GM19468 (cell line): ENCODE measurements at regions not wholly inside any gene's neighbourhood (a gene's known extent, or its start where the extent isn't known, plus 50 kb on each side); places are given as distances from the start of the nearest gene placed in this dataset.

Experiments
- ATAC-seq: cut with Tn5 transposase; IDR thresholded peaks from one replicate; pipeline ENCODE4 v1.9.1; 2021; ENCODE audit warnings: mild to moderate bottlenecking, moderate library complexity, moderate number of reproducible peaks; ENCODE audit not compliant: unreplicated experiment; ENCODE audit errors: extremely low read depth

DNA sequence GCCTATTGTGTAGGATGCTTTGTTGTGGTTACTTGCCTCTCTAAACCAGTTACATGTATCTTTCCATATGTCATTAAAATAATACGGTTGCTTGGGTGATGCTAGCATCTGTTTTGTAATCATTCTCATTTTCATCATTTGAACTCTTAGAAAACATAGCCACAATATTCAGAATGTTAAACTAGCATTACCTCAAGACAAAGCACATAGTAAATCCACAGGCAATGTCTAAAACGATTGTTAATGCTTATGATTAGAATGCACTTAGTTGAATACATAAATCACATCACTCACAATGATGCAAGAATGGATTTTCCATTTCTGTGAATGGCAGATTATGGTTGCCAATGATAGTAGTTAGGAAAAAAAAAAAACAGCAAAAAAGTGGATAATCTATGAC lies 110.0 kb upstream of the NAALADL2 start:
- no peak for ATAC-seq

DNA sequence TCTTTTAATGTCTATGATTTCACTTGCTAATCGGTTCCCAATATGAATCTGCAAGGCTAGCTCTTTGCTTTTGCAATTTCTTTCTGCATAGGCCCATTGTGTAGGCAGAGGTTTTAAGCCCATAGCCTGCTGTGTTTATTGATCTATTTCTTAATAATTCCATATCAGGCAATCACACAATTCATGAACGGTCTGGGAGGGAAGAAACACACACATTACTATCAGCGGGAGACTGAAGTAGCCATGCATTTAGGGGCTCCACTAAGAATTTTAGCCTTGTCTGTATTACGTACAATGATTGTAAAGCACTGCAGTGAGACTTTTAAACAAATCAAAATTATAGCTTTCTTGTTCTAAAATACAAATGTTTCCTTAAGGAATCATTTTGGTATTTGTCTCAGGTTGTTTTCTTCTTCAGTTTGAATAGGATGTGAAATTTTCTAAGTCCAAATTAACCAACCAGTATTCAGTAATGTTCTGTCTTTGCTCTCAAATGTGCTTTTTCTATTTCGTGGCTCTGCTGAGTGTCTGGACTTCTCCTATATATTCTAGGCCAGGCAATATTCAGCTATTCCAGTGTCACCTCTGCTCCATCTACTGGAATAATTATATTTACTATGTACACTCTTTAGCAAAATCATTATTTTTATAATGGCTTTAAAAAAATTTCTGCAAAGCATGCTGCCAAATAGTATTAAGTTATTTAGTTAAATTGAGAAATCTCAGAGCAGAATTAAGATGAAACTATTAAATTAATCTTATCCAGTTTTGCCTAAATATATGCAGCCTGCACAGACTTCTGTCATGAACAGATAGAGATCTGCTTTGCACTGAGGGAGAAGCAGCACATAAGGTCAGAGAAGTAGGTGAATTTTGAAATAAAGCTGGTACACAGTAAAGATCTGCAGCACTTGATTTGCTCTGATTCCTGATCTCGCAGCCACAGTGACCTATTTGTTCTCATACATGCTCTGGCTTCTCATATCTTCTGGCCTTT lies 103.0 kb upstream of the NAALADL2 start:
- no peak for ATAC-seq

DNA sequence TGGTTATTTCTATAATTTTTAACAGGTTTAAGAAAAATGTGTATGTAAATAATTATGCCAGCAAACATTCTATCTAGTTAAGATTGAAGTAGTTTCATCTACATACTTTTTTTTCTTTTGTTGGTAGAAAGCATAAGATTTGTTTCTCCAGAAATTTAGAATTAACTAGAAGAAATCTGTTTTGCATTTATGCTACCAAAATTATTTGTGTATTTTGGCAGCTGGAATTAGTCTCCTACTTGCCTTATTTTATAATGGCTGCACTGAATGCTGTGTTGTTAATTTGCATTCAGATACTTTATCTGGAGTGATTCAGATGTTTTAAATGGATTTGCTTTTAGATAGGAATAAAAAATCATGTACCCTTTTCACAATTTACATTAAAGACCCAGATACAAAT lies 100.2 kb upstream of the NAALADL2 start:
- ATAC-seq, result no peak

DNA sequence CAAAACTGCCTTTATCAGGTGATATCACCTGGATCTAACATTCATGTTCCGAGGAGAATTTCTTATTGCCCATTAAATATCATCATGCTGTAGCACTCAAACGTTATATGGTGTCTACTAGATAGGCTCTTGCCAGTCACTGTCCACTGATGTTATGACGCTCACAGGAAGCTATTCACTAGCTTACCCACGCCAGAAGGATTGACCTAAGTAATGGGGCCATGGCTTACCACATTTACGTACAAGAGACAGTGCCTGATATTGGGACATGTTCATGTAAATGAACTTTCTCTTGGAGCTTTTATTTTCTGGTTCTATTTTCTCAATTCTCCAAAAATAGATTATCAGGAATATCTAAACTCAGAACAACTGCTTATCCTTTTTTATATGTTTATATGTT lies 91.7 kb upstream of the NAALADL2 start:
- no peak for ATAC-seq

DNA sequence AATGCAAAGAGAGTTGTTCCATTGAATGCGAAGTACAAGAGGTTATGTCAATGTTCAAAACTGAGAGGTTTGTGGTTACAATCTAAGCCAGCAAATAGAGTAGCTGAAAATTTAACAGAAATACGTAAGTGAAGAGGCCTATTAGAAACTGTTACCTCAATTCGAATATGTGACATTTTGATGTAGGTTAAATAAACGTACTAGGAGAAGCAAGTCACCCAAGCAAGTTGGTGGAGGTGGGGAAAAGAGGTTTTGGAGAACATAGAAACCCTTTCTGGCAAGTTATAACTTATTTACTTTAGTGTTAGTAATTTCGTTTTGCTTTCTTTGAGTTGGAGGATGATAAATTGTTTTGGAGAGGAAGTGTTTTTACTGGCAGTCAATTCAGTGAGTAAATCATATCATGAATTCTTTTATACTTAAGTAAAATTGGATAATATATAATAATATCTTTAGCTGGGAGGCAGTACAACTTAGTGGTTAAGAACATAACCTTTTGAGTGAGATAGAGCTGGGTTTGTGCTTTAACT lies 91.2 kb upstream of the NAALADL2 start:
- ATAC-seq, result no peak

DNA sequence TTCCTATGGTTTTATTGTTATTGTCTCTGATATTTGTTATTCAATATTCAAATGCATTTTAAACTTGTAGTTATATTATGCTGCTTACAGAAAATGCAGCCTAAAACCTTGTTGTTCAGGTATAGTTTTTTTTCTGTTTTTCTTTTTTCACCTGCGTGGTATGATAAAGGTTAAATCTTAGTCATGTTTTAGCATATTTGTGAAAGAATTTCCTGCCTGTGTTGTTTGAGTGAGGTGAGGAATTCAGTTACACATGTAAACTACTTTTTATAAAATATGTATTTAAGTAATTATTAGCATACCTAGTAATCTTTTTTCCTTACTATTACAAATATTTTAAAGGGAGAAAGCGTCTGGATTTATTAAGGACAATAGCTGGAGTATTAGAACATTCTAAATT lies 90.0 kb upstream of the NAALADL2 start:
- ATAC-seq, result no peak

DNA sequence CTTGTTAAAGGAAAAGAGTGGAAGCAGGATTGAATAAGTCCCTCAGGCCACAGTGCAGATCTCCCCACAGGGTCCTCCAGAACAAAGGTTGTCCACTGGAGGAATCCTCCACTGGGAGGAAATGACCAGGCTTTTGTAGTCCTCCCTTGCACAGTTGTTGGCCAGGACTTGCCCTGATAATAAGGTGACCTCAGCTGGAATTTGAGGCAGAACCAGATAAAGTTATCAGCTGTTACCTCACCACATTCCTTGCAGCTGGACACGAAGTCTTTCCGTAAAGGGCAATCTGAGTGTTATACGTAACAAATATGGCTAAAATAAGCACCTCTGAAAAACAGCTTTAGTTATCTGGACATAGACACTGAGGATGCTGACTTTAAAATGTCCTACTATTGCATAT lies 83.5 kb upstream of the NAALADL2 start:
- no peak for ATAC-seq

DNA sequence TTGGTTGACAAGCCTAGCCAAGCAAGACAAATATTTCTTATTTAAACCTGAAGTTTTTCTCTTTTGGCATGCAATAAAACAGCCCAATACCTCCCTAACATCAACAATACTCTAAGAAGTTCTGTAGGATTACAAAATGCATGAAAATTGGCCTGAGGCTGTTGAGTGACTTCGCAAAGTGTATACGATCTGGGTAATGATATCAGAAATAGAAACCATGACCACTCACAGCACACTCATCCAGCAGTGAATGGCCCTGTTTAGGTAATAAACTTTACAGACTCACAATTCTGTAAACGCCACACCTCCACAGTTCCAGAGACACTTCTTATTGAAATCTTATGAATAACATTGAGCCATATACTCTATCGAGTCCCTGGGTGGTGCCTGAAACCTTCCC lies 83.0 kb upstream of the NAALADL2 start:
- no peak for ATAC-seq

DNA sequence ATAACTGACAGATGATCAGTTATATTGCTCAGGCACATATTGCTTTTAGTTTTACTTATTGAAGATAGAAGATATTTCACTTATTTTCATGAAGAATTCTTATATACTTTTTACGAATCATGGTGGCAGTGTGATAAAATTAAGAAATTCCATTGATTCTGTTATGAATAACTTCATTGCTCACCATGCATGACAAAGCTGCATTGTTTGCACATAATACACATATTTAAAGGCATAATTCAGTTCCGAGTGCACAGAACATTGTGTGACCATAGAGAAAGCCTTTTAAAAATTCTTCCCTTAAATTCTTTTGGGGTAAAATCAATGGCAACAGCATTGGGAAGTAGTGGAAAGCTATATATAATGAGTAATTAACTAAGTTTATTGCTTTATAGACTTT lies 82.5 kb upstream of the NAALADL2 start:
- no peak for ATAC-seq

DNA sequence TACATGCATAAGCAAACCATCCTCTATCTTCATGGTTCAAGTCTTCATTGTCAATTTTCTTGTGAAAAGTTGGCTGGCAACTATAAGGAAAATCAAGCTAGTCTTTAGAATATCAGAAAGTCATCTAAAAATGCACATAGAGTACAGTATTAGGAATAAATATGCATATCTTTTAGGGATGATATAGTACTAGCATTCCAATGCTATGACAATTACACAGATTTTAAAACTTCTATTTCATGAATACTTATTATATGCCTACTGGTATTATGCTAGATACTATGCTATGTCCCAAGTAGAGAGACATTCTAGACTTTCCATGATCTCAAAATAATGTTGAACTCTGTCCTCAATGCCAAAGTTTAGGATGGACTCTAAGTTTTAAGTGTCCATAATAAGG lies 81.3 kb upstream of the NAALADL2 start:
- ATAC-seq, result no peak

DNA sequence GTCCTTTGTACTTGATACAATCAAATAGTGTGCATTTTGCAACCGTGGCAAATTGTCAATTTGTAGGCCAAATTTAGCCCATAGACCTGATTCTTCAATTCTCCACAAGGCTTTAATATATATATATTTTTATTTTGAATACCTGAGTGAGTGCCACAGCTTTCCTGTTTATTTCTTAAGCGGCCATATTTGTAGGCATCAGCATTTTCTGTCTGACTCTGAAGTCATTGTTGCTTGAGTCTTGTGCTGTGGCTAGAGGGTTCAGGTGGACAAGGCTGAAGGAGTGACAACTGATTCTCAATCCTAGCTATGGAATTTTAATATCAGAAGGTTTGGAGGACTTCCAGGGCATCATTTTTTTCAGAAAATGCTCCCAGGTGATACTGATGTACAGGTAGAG lies 75.6 kb upstream of the NAALADL2 start:
- ATAC-seq, result no peak

DNA sequence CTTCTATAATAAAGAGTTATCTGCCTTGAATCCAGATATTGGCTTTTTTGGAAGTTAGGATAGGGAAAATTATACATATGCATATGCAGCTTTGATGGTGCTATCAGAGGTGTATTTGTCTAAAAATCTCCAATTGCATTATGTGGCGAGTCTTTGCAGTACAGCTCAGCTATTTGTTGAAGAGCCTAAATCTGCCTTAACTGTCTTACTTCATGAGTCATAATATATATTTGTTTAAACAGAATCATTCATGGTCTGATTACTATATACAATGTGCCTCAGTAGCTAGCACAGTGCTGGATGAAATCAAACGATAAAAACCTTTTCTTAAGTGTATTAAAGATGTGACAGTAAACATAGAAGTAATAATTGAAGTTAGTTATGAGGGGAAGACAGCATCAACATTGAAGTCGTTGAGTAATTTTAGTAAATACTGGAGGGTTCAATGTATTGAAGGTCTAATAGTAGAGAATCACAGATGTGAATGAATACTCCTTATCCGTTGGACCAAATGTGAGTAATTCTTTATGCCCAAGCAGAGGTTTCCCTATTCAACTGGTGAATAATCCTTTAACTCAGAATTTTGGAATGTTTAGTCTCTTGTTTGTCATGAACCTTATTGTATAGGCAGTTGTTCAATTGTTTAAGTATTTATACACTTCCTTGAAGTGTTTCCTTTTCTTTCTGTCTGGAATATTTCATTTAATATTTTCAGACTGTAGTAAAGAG lies 74.8 kb upstream of the NAALADL2 start:
- ATAC-seq, result no peak

DNA sequence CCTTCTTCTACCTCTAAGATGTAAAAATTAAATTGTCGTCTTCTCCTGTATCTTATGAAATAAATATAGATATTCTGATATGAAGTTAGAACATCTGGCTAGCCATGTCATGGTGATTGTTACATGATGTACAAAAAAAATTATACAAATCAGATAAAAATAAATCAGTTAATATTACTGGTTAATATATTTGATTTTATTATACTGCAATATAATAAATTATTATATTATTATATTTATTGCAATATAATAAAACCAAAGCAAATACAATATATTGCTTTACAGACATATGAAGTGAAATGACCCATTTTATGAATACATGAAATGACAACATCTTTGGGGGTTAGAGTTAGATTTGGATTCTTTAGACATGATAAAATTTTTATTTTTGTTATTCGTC lies 72.3 kb upstream of the NAALADL2 start:
- ATAC-seq, result no peak

DNA sequence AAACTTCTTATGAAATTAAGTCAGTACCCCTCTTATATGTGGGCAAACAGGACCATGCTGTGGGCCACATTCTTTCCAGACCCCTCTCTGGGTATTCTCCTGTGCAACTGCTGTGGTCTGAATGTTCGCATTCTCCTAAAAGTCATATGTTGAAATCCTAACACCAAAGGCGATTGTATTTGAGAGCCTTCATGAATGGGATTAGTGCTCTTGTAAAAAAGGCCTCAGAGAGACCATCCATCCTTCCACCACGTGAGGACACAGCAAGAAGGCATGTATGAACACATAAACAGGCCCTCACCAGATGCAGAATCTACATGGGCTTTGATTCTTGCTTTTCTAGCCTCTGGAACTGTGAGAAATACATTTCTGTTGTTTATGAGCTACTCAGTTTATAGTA lies 68.0 kb upstream of the NAALADL2 start:
- no peak for ATAC-seq

DNA sequence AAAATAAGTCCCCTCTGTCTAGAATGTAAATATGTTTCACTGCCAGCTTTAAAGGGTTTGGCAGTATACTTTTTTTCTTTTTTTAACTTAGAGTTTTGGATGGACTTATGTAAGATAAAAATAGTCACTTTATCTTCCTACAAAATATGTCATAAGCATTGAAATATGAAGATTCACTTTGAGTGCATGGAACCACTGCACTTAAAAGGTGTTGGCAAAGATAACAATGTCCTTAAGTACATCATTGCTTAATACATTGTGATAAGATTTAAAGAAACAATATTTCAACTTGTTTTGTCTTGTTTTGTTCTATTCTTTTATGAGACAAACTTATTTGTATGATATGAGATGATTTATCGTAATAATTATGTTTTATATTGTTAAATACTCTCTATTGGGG lies 66.3 kb upstream of the NAALADL2 start:
- no peak for ATAC-seq
